Neural progenitor cell (in vitro differentiated cells): ENCODE measurements at regions not wholly inside any gene's neighbourhood (a gene's known extent, or its start where the extent isn't known, plus 50 kb on each side); places are given as distances from the start of the nearest gene placed in this dataset.
A peak's percentile ranks its signal among the peaks of the same experiment; 100 is the strongest.

Experiments
- DNase-seq: peaks from one replicate; pipeline ENCODE4 v3.0.0-alpha.2; 2016; ENCODE audit warnings: low spot score
- H2AFZ ChIP-seq: fragments of 200-600 bp; sonication (generic); replicated peaks from 2 replicates; pipeline ENCODE4 v1.6.1; 2016; ENCODE audit warnings: antibody characterized with exemption
- H3F3A ChIP-seq: fragments of 200-600 bp; sonication (generic); 2 replicates; pipeline ENCODE4 v1.6.1; 2016; ENCODE audit warnings: antibody characterized with exemption, low read depth
- H3K27ac ChIP-seq: fragments of 200-600 bp; sonication (generic); 2 replicates; pipeline ENCODE4 v1.5.1; 2016; ENCODE audit warnings: mild to moderate bottlenecking
- H3K27me3 ChIP-seq: fragments of 200-600 bp; sonication (generic); 2 replicates; pipeline ENCODE4 v1.6.1; 2016; ENCODE audit warnings: mild to moderate bottlenecking, moderate library complexity
- H3K36me3 ChIP-seq: fragments of 200-600 bp; sonication (generic); 2 replicates; pipeline ENCODE4 v1.5.1; 2016
- H3K4me1 ChIP-seq: fragments of 200-600 bp; sonication (generic); 2 replicates; pipeline ENCODE4 v1.6.1; 2016; ENCODE audit warnings: mixed run types
- H3K4me2 ChIP-seq: fragments of 200-600 bp; sonication (generic); 2 replicates; pipeline ENCODE4 v1.6.1; 2016
- H3K4me3 ChIP-seq: fragments of 200-600 bp; sonication (generic); 2 replicates; pipeline ENCODE4 v1.5.1; 2016
- H3K79me2 ChIP-seq: fragments of 200-600 bp; sonication (generic); 2 replicates; pipeline ENCODE4 v1.6.1; 2016; ENCODE audit warnings: low read depth
- H3K9ac ChIP-seq: fragments of 200-600 bp; sonication (generic); 2 replicates; pipeline ENCODE4 v1.6.1; 2016
- H3K9me3 ChIP-seq: fragments of 200-600 bp; sonication (generic); 2 replicates; pipeline ENCODE4 v1.5.1; 2016; ENCODE audit warnings: low read depth
- H4K20me1 ChIP-seq: fragments of 200-600 bp; sonication (generic); 2 replicates; pipeline ENCODE4 v1.6.1; 2016; ENCODE audit warnings: low read depth
- H3K27ac Mint-ChIP-seq: 3 replicates; pipeline ENCODE4 v1.8.0; 2021; ENCODE audit warnings: mixed read lengths
- H3K27me3 Mint-ChIP-seq: 2 replicates; pipeline ENCODE4 v1.8.0; 2022; ENCODE audit warnings: low read depth, mild to moderate bottlenecking, inconsistent platforms, moderate library complexity, mixed read lengths; ENCODE audit not compliant: insufficient read depth
- H3K36me3 Mint-ChIP-seq: 3 replicates; pipeline ENCODE4 v1.8.0; 2021; ENCODE audit warnings: mixed read lengths
- H3K4me1 Mint-ChIP-seq: 3 replicates; pipeline ENCODE4 v1.8.0; 2021; ENCODE audit warnings: mixed read lengths
- H3K4me3 Mint-ChIP-seq: 3 replicates; pipeline ENCODE4 v1.8.0; 2021; ENCODE audit warnings: mild to moderate bottlenecking, moderate library complexity, mixed read lengths
- H3K9me3 Mint-ChIP-seq: 3 replicates; pipeline ENCODE4 v1.8.0; 2020; ENCODE audit warnings: mixed read lengths
- EZH2 ChIP-seq: fragments of 200-600 bp; sonication (generic); IDR thresholded peaks from 2 replicates; pipeline ENCODE4 v1.6.1; 2017; ENCODE audit warnings: antibody characterized with exemption, mild to moderate bottlenecking, moderate library complexity
- EZH2phosphoT487 ChIP-seq: fragments of 200-600 bp; sonication (generic); IDR thresholded peaks from 2 replicates; pipeline ENCODE4 v1.6.1; 2017; ENCODE audit warnings: antibody characterized with exemption
- TF ChIP-seq, protein P1 (sequence below): fragments of 200-600 bp; sonication (generic); IDR thresholded peaks from 2 replicates; pipeline ENCODE4 v1.5.1; 2017; ENCODE audit warnings: antibody characterized with exemption, mild to moderate bottlenecking

DNA sequence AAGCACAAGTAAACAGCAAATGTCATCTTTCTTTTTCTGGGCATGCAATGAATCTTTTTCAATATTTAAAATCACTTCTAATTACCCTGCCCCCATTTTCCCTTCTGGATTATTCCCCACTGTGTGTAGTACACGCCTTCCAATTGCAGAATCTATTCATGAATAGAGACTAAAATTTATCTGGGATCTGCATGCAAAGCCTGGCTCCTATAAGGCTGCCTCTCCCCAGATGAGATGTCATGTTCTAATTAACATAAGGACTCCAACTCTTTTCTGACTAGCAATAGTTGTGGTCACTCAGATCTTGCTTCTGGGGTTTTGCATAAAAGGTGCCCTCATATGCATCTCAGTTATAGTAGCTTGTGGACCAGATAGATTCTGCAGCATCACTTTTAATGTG is 473.5 kb downstream of the BTG1 start:
- TF ChIP-seq, protein P1, sequence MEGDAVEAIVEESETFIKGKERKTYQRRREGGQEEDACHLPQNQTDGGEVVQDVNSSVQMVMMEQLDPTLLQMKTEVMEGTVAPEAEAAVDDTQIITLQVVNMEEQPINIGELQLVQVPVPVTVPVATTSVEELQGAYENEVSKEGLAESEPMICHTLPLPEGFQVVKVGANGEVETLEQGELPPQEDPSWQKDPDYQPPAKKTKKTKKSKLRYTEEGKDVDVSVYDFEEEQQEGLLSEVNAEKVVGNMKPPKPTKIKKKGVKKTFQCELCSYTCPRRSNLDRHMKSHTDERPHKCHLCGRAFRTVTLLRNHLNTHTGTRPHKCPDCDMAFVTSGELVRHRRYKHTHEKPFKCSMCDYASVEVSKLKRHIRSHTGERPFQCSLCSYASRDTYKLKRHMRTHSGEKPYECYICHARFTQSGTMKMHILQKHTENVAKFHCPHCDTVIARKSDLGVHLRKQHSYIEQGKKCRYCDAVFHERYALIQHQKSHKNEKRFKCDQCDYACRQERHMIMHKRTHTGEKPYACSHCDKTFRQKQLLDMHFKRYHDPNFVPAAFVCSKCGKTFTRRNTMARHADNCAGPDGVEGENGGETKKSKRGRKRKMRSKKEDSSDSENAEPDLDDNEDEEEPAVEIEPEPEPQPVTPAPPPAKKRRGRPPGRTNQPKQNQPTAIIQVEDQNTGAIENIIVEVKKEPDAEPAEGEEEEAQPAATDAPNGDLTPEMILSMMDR = no peak
- TF ChIP-seq EZH2 = no peak
- no peak for TF ChIP-seq EZH2phosphoT487
- Histone ChIP-seq H3K9ac (no peak overlapping the region), H3K9me3 (no peaks in the 10 kb centered on the region), H3F3A (no peaks in the 10 kb centered on the region), H2AFZ (no peak overlapping the region), H3K4me3 (no peak overlapping the region), H3K4me1 (no peaks in the 10 kb centered on the region), H3K27ac (no peak overlapping the region), H3K4me2 (no peak overlapping the region), H3K79me2 (no peaks in the 10 kb centered on the region), H3K27me3 (no peaks in the 10 kb centered on the region), H4K20me1 (no peaks in the 10 kb centered on the region), H3K36me3 (no peaks in the 10 kb centered on the region)
- H3K9me3 Mint-ChIP-seq = no peaks in the 10 kb centered on the region
- DNase-seq = no peak
- H3K27me3 Mint-ChIP-seq = no peaks in the 10 kb centered on the region
- H3K27ac Mint-ChIP-seq = no peak overlapping the region
- H3K36me3 Mint-ChIP-seq = no peaks in the 10 kb centered on the region
- H3K4me1 Mint-ChIP-seq = peaks cover 5% of the 10 kb centered on the region
- H3K4me3 Mint-ChIP-seq = no peak overlapping the region

DNA sequence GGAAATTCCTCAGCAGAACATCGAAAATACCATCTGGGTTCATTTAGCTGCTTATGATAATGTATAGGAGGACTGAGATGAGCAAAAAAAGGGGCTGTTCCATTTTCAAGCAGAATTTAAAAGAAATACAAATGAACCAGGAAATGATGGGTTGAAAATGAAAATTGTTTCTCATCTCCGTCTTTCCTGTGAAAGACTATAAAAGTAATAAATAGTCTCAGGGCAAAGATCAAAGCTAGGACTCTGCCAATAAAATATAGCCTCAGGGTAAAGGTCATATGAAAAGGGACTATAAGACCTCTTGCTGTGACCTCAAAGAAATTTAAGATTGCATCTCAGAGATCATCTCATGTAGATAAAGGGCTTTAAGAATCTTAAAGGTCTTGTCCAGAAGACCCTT is 478.0 kb downstream of the BTG1 start:
- no peaks in the 10 kb centered on the region for H3K27me3 ChIP-seq
- no peak overlapping the region for H3K4me2 ChIP-seq
- Mint-ChIP-seq H3K4me1 (peaks cover 10% of the 10 kb centered on the region), H3K27me3 (no peaks in the 10 kb centered on the region), H3K9me3 (no peaks in the 10 kb centered on the region), H3K27ac (no peak overlapping the region), H3K4me3 (no peak overlapping the region), H3K36me3 (no peaks in the 10 kb centered on the region)
- no peak overlapping the region for H2AFZ ChIP-seq
- no peaks in the 10 kb centered on the region for H4K20me1 ChIP-seq
- no peaks in the 10 kb centered on the region for H3F3A ChIP-seq
- no peaks in the 10 kb centered on the region for H3K4me1 ChIP-seq
- no peaks in the 10 kb centered on the region for H3K79me2 ChIP-seq
- H3K4me3 ChIP-seq = no peak overlapping the region
- H3K36me3 ChIP-seq = no peaks in the 10 kb centered on the region
- no peak overlapping the region for H3K27ac ChIP-seq
- H3K9ac ChIP-seq = no peak overlapping the region
- no peak for TF ChIP-seq EZH2
- TF ChIP-seq EZH2phosphoT487 = no peak
- TF ChIP-seq, protein P1 = no peak
- H3K9me3 ChIP-seq = no peaks in the 10 kb centered on the region
- DNase-seq = no peak

DNA sequence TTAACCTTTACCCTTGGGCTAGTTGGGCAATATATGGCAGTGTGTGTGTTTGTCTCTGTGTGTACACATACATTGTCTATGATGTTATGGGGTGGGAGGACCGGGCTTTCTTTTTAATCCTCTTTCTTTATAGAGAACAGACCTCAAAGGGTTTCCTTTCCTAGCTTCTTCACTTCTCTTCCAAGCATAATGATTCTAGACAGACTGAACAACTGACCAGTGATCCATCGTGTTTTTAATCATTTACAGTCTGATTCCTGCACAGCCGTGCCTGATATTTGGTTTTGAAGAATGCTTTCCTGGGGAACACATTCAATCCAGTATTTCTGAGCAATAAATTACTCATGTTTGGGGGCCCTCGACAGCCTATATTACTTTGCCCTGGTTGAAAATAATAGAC is 481.1 kb upstream of the DCN start:
- H3K27me3 Mint-ChIP-seq = no peaks in the 10 kb centered on the region
- Histone ChIP-seq H3F3A (no peaks in the 10 kb centered on the region), H3K27ac (no peak overlapping the region), H3K79me2 (no peaks in the 10 kb centered on the region), H3K9ac (no peak overlapping the region), H3K4me1 (no peaks in the 10 kb centered on the region), H2AFZ (peak overlapping the region; percentile 4), H3K27me3 (no peaks in the 10 kb centered on the region), H4K20me1 (no peaks in the 10 kb centered on the region), H3K36me3 (no peaks in the 10 kb centered on the region), H3K4me2 (no peak overlapping the region), H3K4me3 (no peak overlapping the region), H3K9me3 (no peaks in the 10 kb centered on the region)
- H3K4me3 Mint-ChIP-seq = no peak overlapping the region
- no peaks in the 10 kb centered on the region for H3K9me3 Mint-ChIP-seq
- H3K4me1 Mint-ChIP-seq = peaks cover 9% of the 10 kb centered on the region
- H3K36me3 Mint-ChIP-seq = no peaks in the 10 kb centered on the region
- TF ChIP-seq EZH2phosphoT487 = no peak
- TF ChIP-seq EZH2 = no peak
- TF ChIP-seq, protein P1 = no peak
- DNase-seq = no peak
- peak overlapping the region; percentile 75 for H3K27ac Mint-ChIP-seq
